ENCODE measurements at regions not wholly inside any gene's neighbourhood (a gene's known extent, or its start where the extent isn't known, plus 50 kb on each side); places are given as distances from the start of the nearest gene placed in this dataset.
"Not testable (repeated sequence)": the region's sequence is repeated elsewhere in the genome, so short reads cannot be mapped to it uniquely, and the experiment has no call there.

- no peak for DNase-seq (ENCODE audit: low read depth)
These were observed 1954.4 kb downstream of the ARAP2 start for GRCh38 chr4:34289962-34290361.

GRCh38 chr4:34293459-34293858 lies 1950.9 kb downstream of the ARAP2 start:
- DNase-seq (ENCODE audit: low read depth), result peak; percentile 26

GRCh38 chr4:34309383-34309906 lies 1934.9 kb downstream of the ARAP2 start:
- no peak for DNase-seq (ENCODE audit: low read depth)

GRCh38 chr4:34318773-34319172 lies 1925.5 kb downstream of the ARAP2 start:
- DNase-seq (ENCODE audit: low read depth), result no peak

GRCh38 chr4:34323549-34324320 lies 1920.6 kb downstream of the ARAP2 start:
- peak; percentile 18 for DNase-seq (ENCODE audit: low read depth)

GRCh38 chr4:34328939-34329338 lies 1915.4 kb downstream of the ARAP2 start:
- DNase-seq (ENCODE audit: low read depth), result no peak

- DNase-seq (ENCODE audit: low read depth), result not testable (repeated sequence)
These were observed 1909.2 kb downstream of the ARAP2 start for GRCh38 chr4:34335156-34335555.

GRCh38 chr4:34335556-34335955 lies 1908.8 kb downstream of the ARAP2 start:
- DNase-seq (ENCODE audit: low read depth), result not testable (repeated sequence)

GRCh38 chr4:34362654-34363053 lies 1881.7 kb downstream of the ARAP2 start:
- peak; percentile 7 for DNase-seq (ENCODE audit: low read depth)

- DNase-seq (ENCODE audit: low read depth), result no peak
These were observed 1880.5 kb downstream of the ARAP2 start for GRCh38 chr4:34363842-34364241.

GRCh38 chr4:34365946-34366345 lies 1878.4 kb downstream of the ARAP2 start:
- no peak for DNase-seq (ENCODE audit: low read depth)

GRCh38 chr4:34371676-34372075 lies 1872.6 kb downstream of the ARAP2 start:
- no peak for DNase-seq (ENCODE audit: low read depth)

- DNase-seq (ENCODE audit: low read depth), result no peak
These were observed 1871.5 kb downstream of the ARAP2 start for GRCh38 chr4:34372815-34373214.

- no peak for DNase-seq (ENCODE audit: low read depth)
These were observed 1870.9 kb downstream of the ARAP2 start for GRCh38 chr4:34373456-34373855.

GRCh38 chr4:34412233-34412632 lies 1832.1 kb downstream of the ARAP2 start:
- no peak for DNase-seq (ENCODE audit: low read depth)

GRCh38 chr4:34412911-34413310 lies 1831.4 kb downstream of the ARAP2 start:
- DNase-seq (ENCODE audit: low read depth), result no peak

GRCh38 chr4:34417160-34417559 lies 1827.2 kb downstream of the ARAP2 start:
- DNase-seq (ENCODE audit: low read depth), result peak; percentile 52

GRCh38 chr4:34419871-34420270 lies 1824.4 kb downstream of the ARAP2 start:
- no peak for DNase-seq (ENCODE audit: low read depth)

- peak; percentile 20 for DNase-seq (ENCODE audit: low read depth)
These were observed 1821.7 kb downstream of the ARAP2 start for GRCh38 chr4:34422472-34423175.

- no peak for DNase-seq (ENCODE audit: low read depth)
These were observed 1811.6 kb downstream of the ARAP2 start for GRCh38 chr4:34432706-34433105.

- DNase-seq (ENCODE audit: low read depth), result not testable (repeated sequence)
These were observed 1809.9 kb downstream of the ARAP2 start for GRCh38 chr4:34434377-34434776.

GRCh38 chr4:34464196-34464595 lies 1780.1 kb downstream of the ARAP2 start:
- DNase-seq (ENCODE audit: low read depth), result no peak

- no peak for DNase-seq (ENCODE audit: low read depth)
These were observed 1777.9 kb downstream of the ARAP2 start for GRCh38 chr4:34466411-34466810.
